ENCODE measurements at regions not wholly inside any gene's neighbourhood (a gene's known extent, or its start where the extent isn't known, plus 50 kb on each side); places are given as distances from the start of the nearest gene placed in this dataset.

- H3K36me3 ChIP-seq, result no peaks in the 10 kb centered on the region
- no peaks in the 10 kb centered on the region for H3K27me3 ChIP-seq
- no peak for TF ChIP-seq CTCF (IDR thresholded peaks at IDR 0.05)
- H3K4me1 ChIP-seq, result no peaks in the 10 kb centered on the region
- no peaks in the 10 kb centered on the region for H3K9me3 ChIP-seq
- no peak overlapping the region for H3K27ac ChIP-seq
- H3K4me3 ChIP-seq, result no peak overlapping the region
- DNase-seq (ENCODE audit: low spot score), result no peak
Measured at GRCh38 chr7:11895337-11895736, 63.3 kb upstream of the THSD7A start.

GRCh38 chr7:11896663-11897062 is 64.7 kb upstream of the THSD7A start:
- Histone ChIP-seq H3K27ac (no peak overlapping the region), H3K27me3 (no peaks in the 10 kb centered on the region), H3K9me3 (no peaks in the 10 kb centered on the region), H3K4me3 (no peak overlapping the region), H3K4me1 (no peaks in the 10 kb centered on the region), H3K36me3 (no peaks in the 10 kb centered on the region)
- no peak for DNase-seq (ENCODE audit: low spot score)
- no peak for TF ChIP-seq CTCF (IDR thresholded peaks at IDR 0.05)

GRCh38 chr7:11899247-11899646 is 67.2 kb upstream of the THSD7A start:
- no peak for DNase-seq (ENCODE audit: low spot score)
- no peaks in the 10 kb centered on the region for H3K36me3 ChIP-seq
- no peak for TF ChIP-seq CTCF (IDR thresholded peaks at IDR 0.05)
- no peaks in the 10 kb centered on the region for H3K27me3 ChIP-seq
- H3K27ac ChIP-seq, result no peak overlapping the region
- H3K4me3 ChIP-seq, result no peak overlapping the region
- H3K9me3 ChIP-seq, result peaks cover 0 to 11% of the 10 kb centered on the region in 2 donors
- H3K4me1 ChIP-seq, result no peaks in the 10 kb centered on the region

GRCh38 chr7:11910253-11910652 is 78.3 kb upstream of the THSD7A start:
- Histone ChIP-seq H3K4me3 (no peak overlapping the region), H3K36me3 (no peaks in the 10 kb centered on the region), H3K27me3 (no peaks in the 10 kb centered on the region), H3K4me1 (no peaks in the 10 kb centered on the region), H3K27ac (no peak overlapping the region), H3K9me3 (no peaks in the 10 kb centered on the region)
- DNase-seq (ENCODE audit: low spot score), result no peak
- TF ChIP-seq CTCF (IDR thresholded peaks at IDR 0.05), result no peak

- no peaks in the 10 kb centered on the region for H3K27me3 ChIP-seq
- no peak for DNase-seq (ENCODE audit: low spot score)
- no peak overlapping the region for H3K4me3 ChIP-seq
- no peaks in the 10 kb centered on the region for H3K4me1 ChIP-seq
- H3K36me3 ChIP-seq, result no peaks in the 10 kb centered on the region
- H3K9me3 ChIP-seq, result no peaks in the 10 kb centered on the region
- H3K27ac ChIP-seq, result no peak overlapping the region
- TF ChIP-seq CTCF (IDR thresholded peaks at IDR 0.05), result no peak
Measured at GRCh38 chr7:11911900-11912299, 79.9 kb upstream of the THSD7A start.

- no peak for DNase-seq (ENCODE audit: low spot score)
- H3K36me3 ChIP-seq, result no peaks in the 10 kb centered on the region
- no peak overlapping the region for H3K27ac ChIP-seq
- no peaks in the 10 kb centered on the region for H3K27me3 ChIP-seq
- H3K4me1 ChIP-seq, result no peaks in the 10 kb centered on the region
- peaks cover 0 to 9% of the 10 kb centered on the region in 2 donors for H3K9me3 ChIP-seq
- no peak overlapping the region for H3K4me3 ChIP-seq
- no peak for TF ChIP-seq CTCF (IDR thresholded peaks at IDR 0.05)
Measured at GRCh38 chr7:11914645-11915044, 82.6 kb upstream of the THSD7A start.

All from right atrium auricular region (tissue), 2 donors.